GM12891 (cell line): ENCODE measurements at regions not wholly inside any gene's neighbourhood (a gene's known extent, or its start where the extent isn't known, plus 50 kb on each side); places are given as distances from the start of the nearest gene placed in this dataset.

Experiments
- PAX5 ChIP-seq: IDR thresholded peaks from 2 replicates; pipeline ENCODE4 v1.6.1; 2011; ENCODE audit warnings: low read length, moderate library complexity, mild to moderate bottlenecking; ENCODE audit not compliant: insufficient read depth, severe bottlenecking
- POLR2A ChIP-seq: IDR thresholded peaks from 2 replicates; pipeline ENCODE4 v1.6.1; 2011; ENCODE audit warnings: low read depth, low read length, control low read depth
- SPI1 ChIP-seq: IDR thresholded peaks from 2 replicates; pipeline ENCODE4 v1.6.1; 2011; ENCODE audit warnings: low read depth, low read length, control low read depth
- TAF1 ChIP-seq: IDR thresholded peaks from 2 replicates; pipeline ENCODE4 v1.6.1; 2011; ENCODE audit warnings: low read depth, low read length, control low read depth

- no peak for TF ChIP-seq POLR2A
- TF ChIP-seq TAF1 = no peak
- no peak for TF ChIP-seq SPI1
- no peak for TF ChIP-seq PAX5
Measured at GRCh38 chr16:55000595-55000994, 69.9 kb downstream of the IRX5 start.
